ENCODE measurements at regions not wholly inside any gene's neighbourhood (a gene's known extent, or its start where the extent isn't known, plus 50 kb on each side); places are given as distances from the start of the nearest gene placed in this dataset.

DNA sequence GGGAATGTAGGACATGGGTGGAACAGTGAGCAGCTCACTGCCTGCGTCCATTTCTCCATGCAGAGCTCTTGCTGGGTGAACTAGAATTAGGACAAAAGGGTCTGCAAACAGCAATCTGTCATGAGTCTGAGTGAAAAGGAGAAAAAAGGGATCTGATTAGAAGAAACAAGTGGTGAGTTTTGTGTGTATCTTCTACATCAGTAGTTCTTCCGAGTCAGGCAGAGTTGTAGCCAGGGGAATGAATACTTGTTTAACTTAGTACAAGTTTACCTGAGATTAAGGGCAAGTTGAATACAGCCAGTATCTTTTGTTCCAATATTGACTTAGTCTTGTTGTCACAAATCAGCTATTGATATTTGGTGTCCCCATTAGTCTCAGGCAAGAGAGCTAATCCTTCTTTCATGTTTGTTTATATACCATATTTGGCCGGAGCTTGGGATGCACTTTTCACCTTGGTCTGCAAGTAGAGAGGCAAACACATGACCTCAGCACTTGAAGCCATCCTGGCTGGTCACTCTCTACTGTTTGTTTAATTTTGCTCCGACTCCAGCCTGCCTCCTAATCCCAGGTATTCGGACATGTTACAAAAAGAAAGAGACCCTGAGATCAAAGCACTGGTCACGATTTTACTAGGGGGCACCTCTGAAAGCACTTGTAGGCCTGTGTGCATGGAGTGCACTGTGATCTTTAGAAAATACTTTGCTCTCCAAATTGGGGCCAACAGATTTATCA is 211.0 kb upstream of the NT5C1B start:
- H3K4me1 ChIP-seq (ENCODE audit: insufficient read depth): 0 out of 2 replicates have a peak, but pooled peaks cover 10% of the 10 kb centered on the region
- 88 to 89% methylated on average over 6 of the region's 6 CpGs for WGBS, 2 experiments (ENCODE audit: low coverage in 1 of 2, low lambda C conversion rate in 2 of 2, missing lambda C conversion rate in 2 of 2)

DNA sequence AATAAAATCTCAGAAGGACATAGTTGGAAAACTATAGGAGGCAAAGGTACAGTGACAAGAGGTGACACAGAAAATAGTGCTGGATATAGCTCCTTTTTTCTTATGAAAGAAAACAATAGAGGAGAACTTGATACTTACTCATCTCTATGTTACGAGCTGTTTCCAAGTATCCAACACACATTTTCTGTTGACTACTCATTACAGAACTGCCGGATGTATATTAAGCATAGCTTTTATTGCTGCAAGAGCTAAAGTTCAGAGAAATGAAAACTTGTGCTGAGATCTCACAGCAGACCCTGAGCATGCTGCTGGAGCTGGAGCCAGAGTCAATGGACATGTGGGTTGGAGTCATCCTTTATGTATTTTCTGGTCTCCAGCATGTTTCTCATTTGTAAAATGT is 210.0 kb upstream of the NT5C1B start:
- Histone ChIP-seq H3K9ac (no peak overlapping the region), H4K20me1 (ENCODE audit: insufficient read depth) (no peaks in the 10 kb centered on the region), H3K27ac (0 out of 2 replicates have a peak overlapping the region, but pooled peaks have one; percentile 7), H3K79me2 (ENCODE audit: insufficient read depth) (no peaks in the 10 kb centered on the region), H3K36me3 (ENCODE audit: low read depth) (no peaks in the 10 kb centered on the region), H3K4me3 (no peak overlapping the region), H3K4me1 (ENCODE audit: insufficient read depth) (0 out of 2 replicates have a peak, but pooled peaks cover 10% of the 10 kb centered on the region), H3K9me3 (ENCODE audit: low read depth) (no peaks in the 10 kb centered on the region), H3K9me2 (ENCODE audit: insufficient read depth) (no peaks in the 10 kb centered on the region), H2AFZ (no peak overlapping the region), H3K4me2 (ENCODE audit: unreplicated experiment) (no peak overlapping the region), H3K27me3 (replicated peaks; ENCODE audit: insufficient read depth) (no peaks in the 10 kb centered on the region), H3F3A (ENCODE audit: insufficient read depth) (0 out of 2 replicates have a peak, but pooled peaks cover 6% of the 10 kb centered on the region)
- in situ Hi-C loops (cut with MboI): no loop called here
- DNase-seq: peak; percentile 54
- whole genome bisulfite sequencing, 2 experiments (ENCODE audit: low coverage in 1 of 2, low lambda C conversion rate in 2 of 2, missing lambda C conversion rate in 2 of 2): 48 to 63% methylated on average over 2 of the region's 2 CpGs
- TF ChIP-seq EZH2 (IDR thresholded peaks at IDR 0.05; ENCODE audit: insufficient read depth, poor library complexity, severe bottlenecking) (no peak), EZH2phosphoT487 (IDR thresholded peaks at IDR 0.05; ENCODE audit: insufficient read depth, low read depth) (no peak)

More for the DNA sequence above, 211.0 kb upstream of the NT5C1B start:
- no peak overlapping the region for H2AFZ ChIP-seq
- H3F3A ChIP-seq (ENCODE audit: insufficient read depth): 0 out of 2 replicates have a peak, but pooled peaks cover 5% of the 10 kb centered on the region
- H3K36me3 ChIP-seq (ENCODE audit: low read depth): no peaks in the 10 kb centered on the region
- in situ Hi-C loops (cut with MboI): no loop called here
- H3K9me3 ChIP-seq (ENCODE audit: low read depth): no peaks in the 10 kb centered on the region
- TF ChIP-seq EZH2phosphoT487 (IDR thresholded peaks at IDR 0.05; ENCODE audit: insufficient read depth, low read depth) (no peak), EZH2 (IDR thresholded peaks at IDR 0.05; ENCODE audit: insufficient read depth, poor library complexity, severe bottlenecking) (no peak)
- no peak overlapping the region for H3K4me2 ChIP-seq (ENCODE audit: unreplicated experiment)
- H4K20me1 ChIP-seq (ENCODE audit: insufficient read depth): no peaks in the 10 kb centered on the region
- DNase-seq: no peak
- H3K9me2 ChIP-seq (ENCODE audit: insufficient read depth): no peaks in the 10 kb centered on the region
- H3K79me2 ChIP-seq (ENCODE audit: insufficient read depth): no peaks in the 10 kb centered on the region
- no peak overlapping the region for H3K4me3 ChIP-seq
- no peaks in the 10 kb centered on the region for H3K27me3 ChIP-seq (replicated peaks; ENCODE audit: insufficient read depth)
- H3K27ac ChIP-seq: no peak overlapping the region
- no peak overlapping the region for H3K9ac ChIP-seq

DNA sequence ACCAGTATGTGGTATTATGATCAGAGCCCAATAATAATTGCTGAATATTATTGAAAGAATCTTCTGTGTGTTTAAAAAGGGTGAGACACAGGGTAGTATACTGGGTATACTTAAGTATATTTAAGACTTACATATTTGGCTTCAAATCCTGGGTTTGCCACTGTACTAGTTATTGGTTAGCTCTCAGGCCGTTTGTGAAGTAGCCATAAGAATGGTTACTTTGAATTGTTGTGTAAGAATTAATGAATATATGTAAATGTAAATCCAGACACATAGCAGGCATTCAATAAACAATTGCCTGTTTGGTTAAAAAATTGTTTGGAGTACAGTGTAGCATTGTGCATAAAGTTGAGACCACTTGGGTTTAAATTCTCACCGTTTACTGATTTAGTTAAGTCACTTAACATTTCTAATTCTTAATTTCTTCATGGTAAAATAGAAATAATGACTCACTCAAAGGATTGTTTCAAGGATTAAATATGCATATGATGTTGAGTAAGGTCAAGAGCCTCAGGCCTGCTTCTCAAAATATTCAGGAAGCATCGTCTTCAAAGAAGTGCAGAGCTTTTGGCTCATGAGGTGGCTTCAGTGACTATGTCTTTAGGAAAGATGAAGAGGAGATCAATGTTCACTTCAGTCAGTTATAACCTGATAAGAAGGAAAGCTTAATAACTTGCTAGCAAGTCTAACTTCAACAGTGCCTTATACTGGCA is 207.9 kb upstream of the NT5C1B start:
- Histone ChIP-seq H3K9me2 (ENCODE audit: insufficient read depth) (no peaks in the 10 kb centered on the region), H4K20me1 (ENCODE audit: insufficient read depth) (no peaks in the 10 kb centered on the region), H3K9ac (no peak overlapping the region), H3K27ac (no peak overlapping the region), H2AFZ (no peak overlapping the region), H3K4me2 (ENCODE audit: unreplicated experiment) (no peak overlapping the region), H3K4me3 (no peak overlapping the region), H3K27me3 (replicated peaks; ENCODE audit: insufficient read depth) (no peaks in the 10 kb centered on the region), H3K79me2 (ENCODE audit: insufficient read depth) (no peaks in the 10 kb centered on the region), H3K4me1 (ENCODE audit: insufficient read depth) (0 out of 2 replicates have a peak, but pooled peaks cover 10% of the 10 kb centered on the region), H3F3A (ENCODE audit: insufficient read depth) (0 out of 2 replicates have a peak, but pooled peaks cover 6% of the 10 kb centered on the region), H3K9me3 (ENCODE audit: low read depth) (no peaks in the 10 kb centered on the region), H3K36me3 (ENCODE audit: low read depth) (no peaks in the 10 kb centered on the region)
- in situ Hi-C loops (cut with MboI): no loop called here
- TF ChIP-seq EZH2phosphoT487 (IDR thresholded peaks at IDR 0.05; ENCODE audit: insufficient read depth, low read depth) (no peak), EZH2 (IDR thresholded peaks at IDR 0.05; ENCODE audit: insufficient read depth, poor library complexity, severe bottlenecking) (no peak)
- DNase-seq: peak; percentile 14
- 81 to 83% methylated on average over 3 of the region's 3 CpGs for WGBS, 2 experiments (ENCODE audit: low coverage in 1 of 2, low lambda C conversion rate in 2 of 2, missing lambda C conversion rate in 2 of 2)

DNA sequence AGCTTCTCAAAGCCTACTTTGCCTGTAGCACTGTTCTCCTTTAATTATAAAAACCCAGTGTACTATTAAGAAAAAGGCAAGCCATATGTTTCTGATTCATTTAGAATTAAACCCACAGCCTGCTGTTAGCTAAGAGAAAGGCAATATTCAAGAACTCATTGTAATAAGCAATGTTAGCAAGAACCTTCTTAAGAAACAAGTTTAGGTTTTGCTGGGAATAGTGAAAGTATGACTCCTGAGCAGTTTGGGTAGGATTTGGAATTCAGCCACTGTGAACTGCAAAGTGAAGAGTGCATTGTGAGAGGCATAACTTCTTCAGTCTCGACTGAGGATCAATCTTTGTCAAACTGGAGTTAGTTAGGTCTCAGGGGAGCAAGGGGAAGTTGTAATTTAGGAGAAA is 206.5 kb upstream of the NT5C1B start:
- Histone ChIP-seq H3K27me3 (replicated peaks; ENCODE audit: insufficient read depth) (no peaks in the 10 kb centered on the region), H3F3A (ENCODE audit: insufficient read depth) (0 out of 2 replicates have a peak, but pooled peaks cover 6% of the 10 kb centered on the region), H3K9me3 (ENCODE audit: low read depth) (no peaks in the 10 kb centered on the region), H3K9me2 (ENCODE audit: insufficient read depth) (no peaks in the 10 kb centered on the region), H3K4me2 (ENCODE audit: unreplicated experiment) (peak overlapping the region; percentile 26), H4K20me1 (ENCODE audit: insufficient read depth) (no peaks in the 10 kb centered on the region), H3K36me3 (ENCODE audit: low read depth) (no peaks in the 10 kb centered on the region), H3K4me3 (no peak overlapping the region), H2AFZ (no peak overlapping the region), H3K4me1 (ENCODE audit: insufficient read depth) (0 out of 2 replicates have a peak, but pooled peaks cover 10% of the 10 kb centered on the region), H3K27ac (no peak overlapping the region), H3K79me2 (ENCODE audit: insufficient read depth) (no peaks in the 10 kb centered on the region), H3K9ac (no peak overlapping the region)
- WGBS, 2 experiments (ENCODE audit: low coverage in 1 of 2, low lambda C conversion rate in 2 of 2, missing lambda C conversion rate in 2 of 2): 0 to 19% methylated on average over 1 of the region's 1 CpG
- in situ Hi-C loops (cut with MboI): no loop called here
- DNase-seq: peak; percentile 53
- no peak for TF ChIP-seq EZH2phosphoT487 (IDR thresholded peaks at IDR 0.05; ENCODE audit: insufficient read depth, low read depth)
- no peak for TF ChIP-seq EZH2 (IDR thresholded peaks at IDR 0.05; ENCODE audit: insufficient read depth, poor library complexity, severe bottlenecking)
